HEK293 (cell line): ENCODE measurements at regions not wholly inside any gene's neighbourhood (a gene's known extent, or its start where the extent isn't known, plus 50 kb on each side); places are given as distances from the start of the nearest gene placed in this dataset.

Experiments used
- SP3 ChIP-seq: fragments of 450-650 bp; formaldehyde crosslinking; IDR thresholded peaks from 2 replicates; pipeline ENCODE4 v1.5.1; 2016; ENCODE audit warnings: missing biosample characterization, missing genetic modification characterization
- ZBTB8A ChIP-seq: fragments of 450-650 bp; formaldehyde crosslinking; IDR thresholded peaks from 2 replicates; pipeline ENCODE4 v1.5.1; 2016; ENCODE audit warnings: missing biosample characterization, missing genetic modification characterization
- TF ChIP-seq, protein P1 (sequence below): fragments of 450-650 bp; formaldehyde crosslinking; IDR thresholded peaks from 2 replicates; pipeline ENCODE4 v1.5.1; 2016; ENCODE audit warnings: missing biosample characterization, missing genetic modification characterization
- TF ChIP-seq, protein P2 (sequence below): fragments of 450-650 bp; formaldehyde crosslinking; IDR thresholded peaks from 2 replicates; pipeline ENCODE4 v1.5.1; 2017; ENCODE audit warnings: missing biosample characterization, missing genetic modification characterization

DNA sequence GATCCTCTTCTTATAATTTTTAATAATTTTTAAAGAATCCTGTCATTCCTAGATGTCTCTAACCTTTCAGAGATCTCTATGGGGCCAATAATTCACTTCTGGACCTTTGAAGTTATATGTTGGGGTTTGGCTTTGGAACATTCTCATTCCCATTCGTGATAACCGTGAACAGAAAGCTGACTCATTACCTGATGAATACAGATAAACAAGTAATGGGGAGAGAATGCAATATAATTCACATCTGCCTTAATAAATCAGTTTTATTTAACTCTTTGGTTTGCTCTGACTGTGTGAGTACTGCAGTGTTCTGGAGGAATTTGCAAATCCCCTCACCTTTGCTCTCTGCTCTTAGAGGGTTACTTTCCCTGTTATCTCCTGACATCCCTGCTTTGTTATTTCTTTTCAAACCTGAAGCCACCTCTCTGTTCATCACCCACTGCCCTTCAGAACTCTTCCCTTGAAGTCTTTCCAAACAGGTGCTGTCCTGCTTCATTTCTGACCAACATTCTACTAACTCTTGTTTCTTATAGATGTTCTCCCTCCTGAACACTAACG, 79.6 kb upstream of the SLC38A2 start:
- TF ChIP-seq, protein P1, sequence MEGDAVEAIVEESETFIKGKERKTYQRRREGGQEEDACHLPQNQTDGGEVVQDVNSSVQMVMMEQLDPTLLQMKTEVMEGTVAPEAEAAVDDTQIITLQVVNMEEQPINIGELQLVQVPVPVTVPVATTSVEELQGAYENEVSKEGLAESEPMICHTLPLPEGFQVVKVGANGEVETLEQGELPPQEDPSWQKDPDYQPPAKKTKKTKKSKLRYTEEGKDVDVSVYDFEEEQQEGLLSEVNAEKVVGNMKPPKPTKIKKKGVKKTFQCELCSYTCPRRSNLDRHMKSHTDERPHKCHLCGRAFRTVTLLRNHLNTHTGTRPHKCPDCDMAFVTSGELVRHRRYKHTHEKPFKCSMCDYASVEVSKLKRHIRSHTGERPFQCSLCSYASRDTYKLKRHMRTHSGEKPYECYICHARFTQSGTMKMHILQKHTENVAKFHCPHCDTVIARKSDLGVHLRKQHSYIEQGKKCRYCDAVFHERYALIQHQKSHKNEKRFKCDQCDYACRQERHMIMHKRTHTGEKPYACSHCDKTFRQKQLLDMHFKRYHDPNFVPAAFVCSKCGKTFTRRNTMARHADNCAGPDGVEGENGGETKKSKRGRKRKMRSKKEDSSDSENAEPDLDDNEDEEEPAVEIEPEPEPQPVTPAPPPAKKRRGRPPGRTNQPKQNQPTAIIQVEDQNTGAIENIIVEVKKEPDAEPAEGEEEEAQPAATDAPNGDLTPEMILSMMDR (tag by site-specific recombination), result no peak
- TF ChIP-seq SP3 (no peak), ZBTB8A (no peak)
- TF ChIP-seq, protein P2, sequence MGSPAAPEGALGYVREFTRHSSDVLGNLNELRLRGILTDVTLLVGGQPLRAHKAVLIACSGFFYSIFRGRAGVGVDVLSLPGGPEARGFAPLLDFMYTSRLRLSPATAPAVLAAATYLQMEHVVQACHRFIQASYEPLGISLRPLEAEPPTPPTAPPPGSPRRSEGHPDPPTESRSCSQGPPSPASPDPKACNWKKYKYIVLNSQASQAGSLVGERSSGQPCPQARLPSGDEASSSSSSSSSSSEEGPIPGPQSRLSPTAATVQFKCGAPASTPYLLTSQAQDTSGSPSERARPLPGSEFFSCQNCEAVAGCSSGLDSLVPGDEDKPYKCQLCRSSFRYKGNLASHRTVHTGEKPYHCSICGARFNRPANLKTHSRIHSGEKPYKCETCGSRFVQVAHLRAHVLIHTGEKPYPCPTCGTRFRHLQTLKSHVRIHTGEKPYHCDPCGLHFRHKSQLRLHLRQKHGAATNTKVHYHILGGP (tag by site-specific recombination), result no peak
